SJCRH30 (cell line): ENCODE measurements at regions not wholly inside any gene's neighbourhood (a gene's known extent, or its start where the extent isn't known, plus 50 kb on each side); places are given as distances from the start of the nearest gene placed in this dataset.
"Not testable (repeated sequence)": the region's sequence is repeated elsewhere in the genome, so short reads cannot be mapped to it uniquely, and the experiment has no call there.

Experiments used
- DNase-seq, 2 experiments: peaks; one replicate each; pipeline ENCODE4 v3.0.0-alpha.2; 2015 to 2020
- H3K27ac ChIP-seq: fragments of 250-450 bp; sonication (Bioruptor Pico); 2 replicates; pipeline ENCODE4 v1.5.1; 2020; ENCODE audit warnings: mild to moderate bottlenecking, moderate library complexity
- H3K27me3 ChIP-seq: fragments of 250-450 bp; sonication (Bioruptor Pico); 2 replicates; pipeline ENCODE4 v1.5.1; 2020; ENCODE audit warnings: mild to moderate bottlenecking, moderate library complexity
- H3K36me3 ChIP-seq: fragments of 250-450 bp; sonication (Bioruptor Pico); 2 replicates; pipeline ENCODE4 v1.5.1; 2020; ENCODE audit warnings: mild to moderate bottlenecking, moderate library complexity
- H3K4me1 ChIP-seq: fragments of 250-450 bp; sonication (Bioruptor Pico); 2 replicates; pipeline ENCODE4 v1.5.1; 2020; ENCODE audit warnings: mild to moderate bottlenecking, moderate library complexity
- H3K4me3 ChIP-seq: fragments of 250-450 bp; sonication (Bioruptor Pico); 2 replicates; pipeline ENCODE4 v1.5.1; 2020; ENCODE audit warnings: mild to moderate bottlenecking, moderate library complexity
- H3K9me3 ChIP-seq: fragments of 250-450 bp; sonication (Bioruptor Pico); replicated peaks from 2 replicates; pipeline ENCODE4 v1.5.1; 2020; ENCODE audit warnings: mild to moderate bottlenecking, moderate library complexity

DNA sequence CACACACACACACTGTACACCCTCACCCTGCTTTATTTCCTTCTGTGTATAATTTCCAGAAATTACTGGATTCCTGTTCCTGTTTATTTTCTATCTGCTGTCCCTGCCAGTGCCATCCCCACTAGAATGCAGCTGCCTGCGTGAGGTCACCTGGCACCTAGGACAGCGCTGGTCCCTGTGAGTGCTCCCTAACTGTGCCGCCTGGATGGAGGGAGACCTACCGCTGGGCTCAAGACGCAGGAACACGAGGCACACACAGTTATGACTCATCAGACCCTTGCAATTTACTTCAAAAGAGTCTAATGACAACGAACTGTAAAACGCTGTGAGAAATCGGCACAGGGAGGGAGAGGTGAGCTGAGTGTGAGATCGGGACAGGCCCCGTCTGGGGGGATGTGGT lies 102.1 kb upstream of the RUFY1 start:
- not testable (repeated sequence) for H3K4me3 ChIP-seq, H3K9me3 ChIP-seq, H3K27me3 ChIP-seq, H3K36me3 ChIP-seq, H3K4me1 ChIP-seq, DNase-seq, H3K27ac ChIP-seq

GRCh38 chr5:179442289-179442688 lies 97.0 kb upstream of the ADAMTS2 start:
- not testable (repeated sequence) for H3K36me3 ChIP-seq, H3K27me3 ChIP-seq, H3K27ac ChIP-seq, H3K9me3 ChIP-seq, H3K4me1 ChIP-seq, DNase-seq, H3K4me3 ChIP-seq

- no peaks in the 10 kb centered on the region for H3K9me3 ChIP-seq
- no peaks in the 10 kb centered on the region for H3K4me1 ChIP-seq
- no peak overlapping the region for H3K27ac ChIP-seq
- no peak overlapping the region for H3K4me3 ChIP-seq
- no peaks in the 10 kb centered on the region for H3K36me3 ChIP-seq
- 0 out of 2 replicates have a peak, but pooled peaks cover 3% of the 10 kb centered on the region for H3K27me3 ChIP-seq
- no peak for DNase-seq
Measured at GRCh38 chr5:179439181-179439985, 94.1 kb upstream of the ADAMTS2 start.

- DNase-seq, result no peak
- Histone ChIP-seq H3K27ac (no peak overlapping the region), H3K9me3 (no peaks in the 10 kb centered on the region), H3K4me1 (no peaks in the 10 kb centered on the region), H3K4me3 (no peak overlapping the region), H3K36me3 (no peaks in the 10 kb centered on the region), H3K27me3 (0 out of 2 replicates have a peak, but pooled peaks cover 3% of the 10 kb centered on the region)
Measured at GRCh38 chr5:179438461-179438860, 93.2 kb upstream of the ADAMTS2 start.

DNA sequence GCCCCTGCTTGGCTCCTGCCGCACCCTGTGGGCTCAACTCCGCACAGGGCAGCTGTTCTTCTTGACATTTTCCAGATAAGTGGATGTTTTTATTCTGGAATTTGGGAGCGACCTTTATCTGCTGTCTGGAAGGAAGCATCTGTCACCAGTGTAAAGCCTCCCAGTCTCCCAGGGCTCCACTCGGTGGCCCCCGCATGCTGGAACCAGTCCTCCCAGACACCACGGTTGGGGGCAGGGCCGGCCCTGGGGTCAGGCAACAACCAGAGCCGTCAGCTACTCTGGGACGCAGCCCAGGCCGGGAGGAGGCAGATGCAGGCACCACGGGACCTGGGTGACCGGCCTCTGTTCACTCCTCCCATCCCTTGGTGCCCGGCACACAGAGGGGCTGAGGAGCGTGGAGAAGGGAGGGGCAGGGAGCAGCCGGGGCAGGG lies 92.8 kb upstream of the ADAMTS2 start:
- no peaks in the 10 kb centered on the region for H3K36me3 ChIP-seq
- no peak overlapping the region for H3K4me3 ChIP-seq
- DNase-seq, result no peak
- H3K9me3 ChIP-seq, result no peaks in the 10 kb centered on the region
- H3K27ac ChIP-seq, result no peak overlapping the region
- no peaks in the 10 kb centered on the region for H3K4me1 ChIP-seq
- H3K27me3 ChIP-seq, result 0 out of 2 replicates have a peak, but pooled peaks cover 3% of the 10 kb centered on the region

DNA sequence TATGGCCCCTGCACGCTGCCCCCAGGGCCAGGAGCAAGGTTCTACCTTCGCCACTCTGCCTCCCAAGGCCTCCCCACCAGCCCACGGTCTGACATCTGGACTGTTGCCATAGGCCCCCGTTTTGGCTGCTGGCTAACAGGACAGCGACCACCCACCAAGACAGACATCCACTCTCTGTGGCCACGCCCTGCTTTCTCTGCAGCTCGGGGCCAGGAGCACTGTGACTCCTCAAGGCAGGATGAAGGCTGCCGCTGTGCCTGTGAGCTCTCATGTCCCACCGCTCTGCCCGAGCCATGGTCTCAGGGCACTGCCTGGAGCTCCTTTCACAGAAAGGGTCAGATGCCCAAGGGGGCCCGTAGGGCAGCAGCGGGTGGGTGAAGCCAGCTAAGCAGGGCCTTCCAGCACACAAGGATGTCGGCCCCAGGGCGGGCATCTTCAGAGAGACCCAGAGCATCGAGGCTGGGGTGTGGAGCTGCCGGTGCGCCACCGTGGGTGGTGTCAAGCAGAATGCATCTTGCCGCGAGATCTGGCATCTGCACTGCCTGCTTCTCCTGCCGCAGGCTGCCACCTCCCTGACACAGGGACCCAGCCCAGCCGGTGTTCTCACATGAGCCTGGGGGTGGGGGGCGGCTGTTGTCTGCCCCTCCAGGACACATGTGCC lies 92.2 kb upstream of the ADAMTS2 start:
- Histone ChIP-seq H3K27ac (no peak overlapping the region), H3K36me3 (no peaks in the 10 kb centered on the region), H3K4me3 (no peak overlapping the region), H3K27me3 (0 out of 2 replicates have a peak, but pooled peaks cover 3% of the 10 kb centered on the region), H3K4me1 (no peaks in the 10 kb centered on the region), H3K9me3 (no peaks in the 10 kb centered on the region)
- DNase-seq, result no peak

- Histone ChIP-seq H3K4me1 (no peaks in the 10 kb centered on the region), H3K4me3 (no peak overlapping the region), H3K36me3 (no peaks in the 10 kb centered on the region), H3K9me3 (no peaks in the 10 kb centered on the region), H3K27ac (no peak overlapping the region), H3K27me3 (0 out of 2 replicates have a peak, but pooled peaks cover 3% of the 10 kb centered on the region)
- no peak for DNase-seq
Measured at GRCh38 chr5:179436321-179437122, 91.3 kb upstream of the ADAMTS2 start.

DNA sequence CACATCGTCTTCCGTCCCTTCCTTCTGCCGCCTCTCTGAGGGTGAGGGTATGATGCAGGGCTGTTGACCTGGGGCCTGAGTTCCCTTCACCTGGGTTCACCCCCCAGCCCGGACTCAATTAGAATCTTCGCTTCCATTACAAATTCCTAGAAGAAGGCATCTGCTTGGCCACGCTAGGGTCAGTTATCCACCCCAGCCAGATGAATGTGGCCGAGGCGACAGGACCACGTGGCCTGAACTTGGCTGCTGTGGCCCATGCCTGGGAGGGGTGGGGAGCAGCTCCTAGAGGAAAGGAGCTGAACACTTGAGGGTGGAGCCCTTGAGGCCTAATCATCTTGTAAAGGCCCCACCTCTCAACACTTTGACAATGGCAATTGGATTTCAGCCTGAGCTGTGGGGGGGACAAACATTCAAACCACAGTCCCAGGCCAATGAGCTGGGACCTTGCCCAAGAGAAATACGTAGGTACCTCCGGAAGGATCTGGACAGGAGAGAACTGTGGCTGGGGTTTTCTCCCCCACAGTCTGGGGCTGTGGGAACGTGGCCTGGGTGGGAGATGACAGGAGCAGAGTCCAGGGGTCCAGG lies 90.6 kb upstream of the ADAMTS2 start:
- H3K27me3 ChIP-seq, result 0 out of 2 replicates have a peak, but pooled peaks cover 3% of the 10 kb centered on the region
- no peak overlapping the region for H3K27ac ChIP-seq
- no peak for DNase-seq
- H3K9me3 ChIP-seq, result no peaks in the 10 kb centered on the region
- no peaks in the 10 kb centered on the region for H3K36me3 ChIP-seq
- no peak overlapping the region for H3K4me3 ChIP-seq
- H3K4me1 ChIP-seq, result no peaks in the 10 kb centered on the region

- Histone ChIP-seq H3K36me3 (no peaks in the 10 kb centered on the region), H3K9me3 (no peaks in the 10 kb centered on the region), H3K27ac (no peak overlapping the region), H3K27me3 (0 out of 2 replicates have a peak, but pooled peaks cover 3% of the 10 kb centered on the region), H3K4me3 (no peak overlapping the region), H3K4me1 (no peaks in the 10 kb centered on the region)
- no peak for DNase-seq
Measured at GRCh38 chr5:179435181-179435580, 89.9 kb upstream of the ADAMTS2 start.

- no peaks in the 10 kb centered on the region for H3K27me3 ChIP-seq
- H3K36me3 ChIP-seq, result no peaks in the 10 kb centered on the region
- H3K27ac ChIP-seq, result no peak overlapping the region
- no peaks in the 10 kb centered on the region for H3K4me1 ChIP-seq
- H3K4me3 ChIP-seq, result no peak overlapping the region
- DNase-seq, result no peak
- H3K9me3 ChIP-seq, result no peaks in the 10 kb centered on the region
Measured at GRCh38 chr5:179432547-179432946, 87.3 kb upstream of the ADAMTS2 start.

GRCh38 chr5:179431221-179431824 lies 86.1 kb upstream of the ADAMTS2 start:
- Histone ChIP-seq H3K27me3 (no peaks in the 10 kb centered on the region), H3K27ac (no peak overlapping the region), H3K9me3 (no peaks in the 10 kb centered on the region), H3K36me3 (no peaks in the 10 kb centered on the region), H3K4me1 (no peaks in the 10 kb centered on the region), H3K4me3 (no peak overlapping the region)
- no peak for DNase-seq

DNA sequence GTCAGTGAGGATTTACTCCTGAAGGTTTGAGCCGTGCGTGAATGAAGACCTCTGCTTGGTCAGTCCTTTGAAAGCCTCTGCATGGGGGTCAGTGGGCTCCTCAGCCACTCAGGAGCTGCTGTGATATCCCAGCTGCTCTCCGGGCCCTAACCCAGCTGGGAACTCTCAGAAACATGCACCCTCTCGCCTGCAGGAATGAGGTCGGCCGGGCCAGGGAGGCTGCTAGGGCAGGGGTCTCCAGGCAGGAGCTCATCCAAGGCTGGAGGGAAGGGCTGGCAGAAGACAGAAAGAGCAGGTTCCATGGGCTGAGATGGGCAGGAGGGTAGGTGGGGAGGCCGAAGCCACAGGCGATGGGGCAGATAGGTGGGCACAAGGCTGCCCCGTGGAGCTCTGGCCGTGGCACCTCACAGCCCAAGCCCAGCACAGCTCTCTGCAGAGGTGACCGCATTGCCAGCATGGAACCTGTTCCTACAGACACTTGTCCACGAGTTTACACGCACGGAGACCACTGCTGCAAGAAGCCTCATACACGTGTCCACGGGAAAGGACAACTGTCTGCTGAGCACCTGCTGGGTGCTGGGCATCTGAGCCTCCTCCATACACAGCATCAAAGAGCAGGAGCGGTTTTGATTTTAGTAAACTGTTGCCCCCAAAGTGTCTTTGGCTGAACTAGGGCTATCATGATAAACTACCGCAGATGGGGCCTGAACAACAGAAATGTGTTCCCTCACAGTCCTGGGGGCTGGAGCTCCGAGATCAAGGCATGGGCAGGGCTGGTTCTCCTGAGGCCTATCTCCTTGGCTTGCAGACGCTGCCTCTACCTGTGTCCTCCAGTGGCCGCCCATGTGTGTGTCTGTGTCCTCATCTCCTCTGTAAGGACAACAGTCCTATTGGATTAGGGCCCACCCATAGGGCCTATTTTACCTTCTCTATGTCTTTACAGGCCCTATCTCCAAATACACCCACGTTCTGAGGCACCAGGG lies 85.2 kb upstream of the ADAMTS2 start:
- DNase-seq, result no peak
- no peaks in the 10 kb centered on the region for H3K9me3 ChIP-seq

DNA sequence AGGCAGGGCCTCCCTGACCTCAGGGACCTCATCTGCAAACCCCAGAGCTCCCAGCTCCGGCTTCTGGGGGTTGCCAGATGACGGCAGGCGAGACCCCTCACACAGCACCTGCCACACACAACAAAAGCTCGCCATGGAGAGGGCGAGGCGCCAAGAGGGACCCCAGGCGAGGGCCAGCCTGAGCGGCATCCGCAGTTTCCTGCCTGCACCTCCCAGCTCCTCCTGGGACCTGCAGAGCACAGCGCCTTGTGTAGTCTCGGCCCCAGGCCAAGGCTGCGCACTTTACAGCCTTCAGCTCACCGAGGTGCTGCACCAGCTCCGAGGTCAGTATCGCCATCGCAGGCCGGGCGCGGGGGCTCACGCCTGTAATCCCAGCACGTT lies 82.4 kb upstream of the ADAMTS2 start:
- H3K27ac ChIP-seq, result no peak overlapping the region

More for the DNA sequence above, 85.2 kb upstream of the ADAMTS2 start:
- no peak overlapping the region for H3K27ac ChIP-seq
- no peaks in the 10 kb centered on the region for H3K36me3 ChIP-seq
- H3K4me3 ChIP-seq, result no peak overlapping the region
- no peaks in the 10 kb centered on the region for H3K4me1 ChIP-seq
- no peaks in the 10 kb centered on the region for H3K27me3 ChIP-seq

More for the DNA sequence above, 82.4 kb upstream of the ADAMTS2 start:
- Histone ChIP-seq H3K36me3 (no peaks in the 10 kb centered on the region), H3K9me3 (no peaks in the 10 kb centered on the region), H3K27me3 (no peaks in the 10 kb centered on the region), H3K4me1 (no peaks in the 10 kb centered on the region), H3K4me3 (no peak overlapping the region)
- DNase-seq, result no peak
